HG03520 (cell line): ENCODE measurements at regions not wholly inside any gene's neighbourhood (a gene's known extent, or its start where the extent isn't known, plus 50 kb on each side); places are given as distances from the start of the nearest gene placed in this dataset.
A peak's percentile ranks its signal among the peaks of the same experiment; 100 is the strongest.

ENCODE experiments used
- ATAC-seq: cut with Tn5 transposase; IDR thresholded peaks from one replicate; pipeline ENCODE4 v1.9.1; 2021; ENCODE audit warnings: mild to moderate bottlenecking, moderate library complexity; ENCODE audit not compliant: unreplicated experiment

DNA sequence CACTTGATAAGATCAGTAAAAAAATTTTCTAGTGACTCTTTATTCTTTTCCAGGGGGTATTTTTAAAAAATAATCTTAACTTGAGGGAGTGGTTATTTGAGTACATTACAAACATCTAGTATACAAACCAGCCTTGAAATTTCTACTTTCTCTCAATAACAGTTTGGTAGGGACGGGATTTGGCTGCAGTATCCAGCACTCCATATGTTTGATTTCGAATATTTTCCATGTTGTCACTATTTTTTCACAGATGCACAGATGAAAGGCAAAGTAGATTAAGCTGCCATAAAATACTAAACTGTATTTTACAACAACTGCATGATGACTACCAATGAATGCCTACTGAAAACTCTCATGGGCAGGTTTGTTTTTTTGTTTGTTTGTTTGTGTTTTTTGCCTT lies 225.0 kb downstream of the COX7B2 start:
- no peak for ATAC-seq

DNA sequence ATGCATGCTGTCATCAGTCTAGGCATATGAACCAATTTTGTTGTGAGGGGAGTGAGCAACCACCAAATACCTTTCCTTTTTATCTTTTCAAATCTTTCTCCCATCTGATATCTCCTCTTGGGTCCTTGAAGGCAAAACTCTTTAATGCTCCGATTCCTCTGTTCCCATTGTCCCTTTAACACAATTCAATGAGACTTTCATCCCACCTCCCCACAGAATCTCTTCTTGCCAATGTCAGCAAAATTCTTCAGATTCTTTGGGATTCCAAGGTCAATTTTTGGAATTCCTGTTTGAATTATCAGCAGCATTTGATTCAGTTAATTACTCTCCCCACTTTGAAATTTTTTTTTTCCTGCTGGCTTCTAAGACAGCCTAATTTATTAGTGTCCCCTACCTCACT lies 232.7 kb downstream of the COX7B2 start:
- no peak for ATAC-seq

DNA sequence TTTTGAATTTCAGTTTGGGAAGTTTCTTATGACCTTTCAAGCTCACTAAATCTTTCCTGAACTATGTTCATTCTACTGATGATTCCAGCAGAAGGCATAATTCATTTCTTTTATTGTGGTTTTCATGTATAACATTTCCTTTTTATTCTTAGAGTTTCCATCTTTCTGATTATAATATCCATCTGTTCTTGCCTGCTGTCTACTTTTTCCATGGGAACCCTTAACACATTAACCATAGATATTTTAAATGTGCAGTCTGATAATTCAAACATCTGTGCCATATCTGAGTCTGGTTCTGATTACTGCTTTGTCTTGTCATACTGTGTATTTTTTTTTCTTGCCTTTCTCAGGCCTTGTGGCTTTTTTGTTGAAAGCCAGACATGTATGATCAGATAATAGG lies 234.7 kb downstream of the COX7B2 start:
- no peak for ATAC-seq

DNA sequence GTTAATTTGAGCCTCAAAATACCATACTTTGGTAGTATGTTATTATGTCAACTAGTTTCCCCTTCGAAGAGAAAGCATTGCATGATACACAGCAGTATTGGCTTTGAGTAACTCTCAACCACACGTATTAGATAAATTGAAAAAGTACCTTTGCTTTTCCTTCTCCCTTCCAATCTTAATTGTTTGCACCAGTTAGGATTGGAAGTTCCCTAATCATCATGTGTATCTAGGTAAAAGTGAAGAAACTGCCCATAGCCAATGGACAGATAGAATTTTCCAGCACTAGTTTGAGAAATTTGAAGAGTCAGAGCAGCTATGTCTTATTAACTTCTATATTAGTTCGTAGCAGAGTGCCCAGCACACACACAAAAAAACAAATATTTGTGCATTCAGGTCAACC lies 241.3 kb downstream of the COX7B2 start:
- no peak for ATAC-seq

DNA sequence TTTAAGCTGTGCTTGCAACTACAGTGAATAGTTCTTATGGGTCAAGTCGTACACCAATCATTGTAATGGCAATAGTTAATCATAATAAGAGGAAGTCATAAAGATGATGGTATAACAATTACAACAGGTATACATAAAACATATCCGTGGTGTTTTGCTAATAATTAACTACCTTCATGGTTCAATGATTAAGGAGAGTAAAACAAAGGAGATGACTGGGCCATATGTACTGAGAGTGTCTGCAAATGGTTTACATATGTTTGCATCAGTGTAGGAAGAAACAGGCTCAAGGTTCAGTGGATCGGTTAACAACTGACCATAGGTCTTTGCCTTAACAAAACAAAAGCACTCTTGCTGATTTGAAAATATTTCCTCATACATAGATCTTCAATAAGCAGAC lies 253.0 kb downstream of the COX7B2 start:
- ATAC-seq = no peak

DNA sequence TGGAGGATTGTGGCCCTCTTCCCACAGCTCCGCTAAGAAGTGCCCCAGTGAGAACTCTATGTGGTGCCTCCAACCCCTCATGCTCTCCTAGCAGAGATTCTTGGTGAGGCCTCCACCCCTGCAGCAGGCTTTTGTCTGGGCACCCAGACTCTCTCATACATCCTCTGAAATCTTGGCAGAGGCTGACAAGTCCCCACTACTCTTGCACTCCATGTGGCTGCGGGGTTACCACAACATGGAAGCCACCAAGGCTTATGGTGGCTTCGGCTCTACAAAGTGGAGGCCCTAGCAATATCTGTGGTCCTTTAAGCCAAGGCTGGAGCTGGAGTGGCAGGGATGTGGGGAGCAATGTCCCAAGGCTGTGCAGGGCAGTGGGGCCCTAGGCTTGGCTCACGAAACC lies 255.2 kb downstream of the COX7B2 start:
- no peak for ATAC-seq

DNA sequence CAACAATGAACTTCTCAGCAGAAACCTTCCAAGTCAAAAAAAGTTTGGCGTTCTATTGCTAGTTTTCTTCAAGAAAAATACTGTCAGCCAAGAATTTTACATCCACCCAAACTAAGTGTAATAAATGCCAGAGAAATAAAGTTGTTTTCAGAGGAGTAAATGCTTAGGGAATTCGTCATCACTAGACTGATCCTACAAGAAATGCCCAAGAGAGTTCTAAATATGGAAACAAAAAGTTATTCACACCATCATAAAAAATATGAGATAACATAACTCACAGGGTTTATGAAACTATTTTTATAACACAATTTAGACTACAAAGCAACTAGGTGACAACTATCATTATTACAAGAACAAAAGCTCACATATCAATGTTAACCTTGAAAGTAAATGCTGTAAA lies 259.5 kb upstream of the GABRA2 start:
- no peak for ATAC-seq

DNA sequence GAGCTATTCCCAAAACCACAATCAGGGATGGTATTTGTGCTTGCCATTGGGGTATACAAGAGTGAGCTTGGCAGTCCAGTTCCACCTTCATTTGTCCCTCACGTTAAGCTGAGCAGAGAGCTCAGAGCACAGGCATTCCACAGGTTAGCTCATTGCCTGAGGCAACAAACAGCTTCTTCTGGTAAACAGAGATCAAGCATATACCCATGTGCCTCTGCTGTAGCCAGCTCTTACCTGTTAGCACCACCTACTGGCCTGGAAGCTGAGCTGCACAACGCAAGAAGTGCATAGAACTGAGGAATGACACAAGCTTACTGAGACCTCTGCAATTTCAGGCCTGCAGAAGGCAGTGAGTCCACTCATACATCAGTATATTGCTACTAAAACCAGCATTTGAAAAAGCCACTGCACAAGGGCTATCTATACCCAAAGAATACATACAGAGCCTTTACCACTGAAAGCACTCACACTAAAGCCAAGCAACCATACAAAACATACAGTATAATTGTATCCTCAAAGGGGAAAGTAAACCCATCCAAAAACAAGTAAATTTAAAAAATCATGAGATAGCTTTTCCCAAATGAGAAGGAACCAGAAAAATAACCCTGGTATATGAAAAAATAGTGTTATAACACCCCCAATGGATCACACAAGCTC lies 258.3 kb upstream of the GABRA2 start:
- peak; percentile 99 for ATAC-seq

DNA sequence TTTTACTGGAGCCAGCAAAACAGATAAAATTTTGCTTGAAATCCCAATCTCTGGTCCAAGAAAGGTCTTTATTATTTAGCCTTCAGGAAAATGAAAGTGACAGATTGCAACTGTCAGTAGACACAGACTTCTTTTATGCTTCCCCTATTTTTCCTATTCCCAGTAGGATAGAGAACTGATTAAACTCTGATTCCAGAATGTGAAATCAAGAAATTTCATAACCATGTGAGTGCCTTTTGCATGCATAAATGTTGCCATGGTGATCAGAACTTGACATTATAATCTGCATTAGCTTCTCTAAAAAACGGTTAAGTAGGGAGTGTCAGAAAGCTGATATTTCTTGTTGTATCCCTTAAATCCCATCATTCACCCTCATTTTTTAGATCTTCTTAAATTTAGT lies 255.2 kb upstream of the GABRA2 start:
- ATAC-seq = no peak
